ENCODE measurements at regions not wholly inside any gene's neighbourhood (a gene's known extent, or its start where the extent isn't known, plus 50 kb on each side); places are given as distances from the start of the nearest gene placed in this dataset.

DNA sequence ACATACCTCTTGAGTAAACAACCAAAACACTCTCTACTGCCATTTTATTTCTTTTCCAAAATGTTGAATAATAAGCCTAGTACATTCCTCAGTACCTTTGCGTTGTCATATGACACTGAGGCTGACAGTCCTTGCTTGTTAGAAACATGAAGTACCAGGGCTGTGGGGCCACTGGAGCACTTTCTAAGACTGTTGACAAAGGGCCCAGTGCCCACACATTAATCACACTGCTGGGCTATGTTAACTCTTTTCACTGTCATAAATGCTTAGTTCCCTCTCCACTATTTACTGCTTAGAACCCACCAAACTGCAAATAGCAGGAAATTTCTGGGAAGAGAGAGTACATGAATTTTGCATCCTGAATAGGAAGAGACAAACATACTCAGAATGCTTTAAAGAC lies 57.1 kb downstream of the FAM47B start:
- no peak overlapping the region for H3K4me3 ChIP-seq
- TF ChIP-seq Cebpa-rat (IDR thresholded peaks at IDR 0.05), result no peak
- H3K27ac ChIP-seq, result no peak overlapping the region
- H3K9ac ChIP-seq, result no peak overlapping the region
- H3K27me3 ChIP-seq, result peaks cover 82% of the 10 kb centered on the region
- no peaks in the 10 kb centered on the region for H3K4me1 ChIP-seq
- no peaks in the 10 kb centered on the region for H3K36me3 ChIP-seq
- no peaks in the 10 kb centered on the region for H3K9me3 ChIP-seq
- H4K20me1 ChIP-seq, result no peaks in the 10 kb centered on the region; the same call in 1 of the 2 replicates
- H3K4me2 ChIP-seq, result no peak overlapping the region

DNA sequence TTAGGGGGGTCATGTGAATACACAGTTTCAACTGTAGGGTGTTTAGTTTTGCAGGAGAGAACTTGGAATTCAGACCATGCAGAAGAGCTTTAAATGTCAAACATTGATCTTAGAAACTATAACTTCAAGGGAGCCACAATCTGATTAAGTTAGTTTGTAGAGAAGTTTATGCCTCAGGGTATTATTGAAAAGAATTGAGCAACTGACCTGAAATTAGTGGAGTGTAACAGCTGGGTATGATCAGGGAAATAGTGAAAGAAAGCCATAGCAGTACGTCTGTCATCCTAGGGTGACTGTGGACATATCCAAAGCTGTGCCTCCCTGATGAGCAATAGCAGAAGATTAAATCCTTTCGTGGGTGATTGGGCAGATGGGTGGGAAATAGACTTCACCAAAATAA lies 63.8 kb downstream of the FAM47B start:
- H3K36me3 ChIP-seq, result no peaks in the 10 kb centered on the region
- no peak overlapping the region for H3K4me3 ChIP-seq
- H3K9me3 ChIP-seq, result no peaks in the 10 kb centered on the region
- no peak for TF ChIP-seq Cebpa-rat (IDR thresholded peaks at IDR 0.05)
- no peak overlapping the region for H3K4me2 ChIP-seq
- H3K27ac ChIP-seq, result no peak overlapping the region
- no peaks in the 10 kb centered on the region for H4K20me1 ChIP-seq
- H3K27me3 ChIP-seq, result peaks cover 46% of the 10 kb centered on the region
- H3K9ac ChIP-seq, result no peak overlapping the region
- H3K4me1 ChIP-seq, result no peaks in the 10 kb centered on the region

DNA sequence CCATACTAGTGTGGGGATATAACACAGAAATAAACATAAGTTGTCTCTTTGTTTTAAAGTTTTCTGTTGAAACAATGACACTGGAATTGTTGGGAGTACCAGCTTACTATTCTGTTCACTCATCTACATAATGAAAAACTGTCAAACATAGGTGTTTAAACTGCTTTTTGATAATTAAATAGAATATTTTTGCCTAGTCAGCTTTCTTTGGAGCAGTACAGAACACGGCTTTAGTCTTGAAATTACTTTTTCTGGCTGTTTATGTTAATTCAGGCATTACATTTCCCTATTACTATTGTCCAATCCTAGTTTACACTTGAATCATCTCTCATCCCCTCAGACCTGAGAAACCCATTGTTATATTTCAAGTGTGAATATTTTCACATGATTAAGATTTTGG lies 73.0 kb downstream of the FAM47B start:
- H3K4me3 ChIP-seq, result no peak overlapping the region
- no peaks in the 10 kb centered on the region for H3K36me3 ChIP-seq
- H3K4me1 ChIP-seq, result no peaks in the 10 kb centered on the region
- H3K9me3 ChIP-seq, result peaks cover 13% of the 10 kb centered on the region
- no peaks in the 10 kb centered on the region for H4K20me1 ChIP-seq
- no peak overlapping the region for H3K4me2 ChIP-seq
- H3K27me3 ChIP-seq, result peaks cover 90% of the 10 kb centered on the region
- H3K9ac ChIP-seq, result no peak overlapping the region
- no peak overlapping the region for H3K27ac ChIP-seq
- no peak for TF ChIP-seq Cebpa-rat (IDR thresholded peaks at IDR 0.05)

DNA sequence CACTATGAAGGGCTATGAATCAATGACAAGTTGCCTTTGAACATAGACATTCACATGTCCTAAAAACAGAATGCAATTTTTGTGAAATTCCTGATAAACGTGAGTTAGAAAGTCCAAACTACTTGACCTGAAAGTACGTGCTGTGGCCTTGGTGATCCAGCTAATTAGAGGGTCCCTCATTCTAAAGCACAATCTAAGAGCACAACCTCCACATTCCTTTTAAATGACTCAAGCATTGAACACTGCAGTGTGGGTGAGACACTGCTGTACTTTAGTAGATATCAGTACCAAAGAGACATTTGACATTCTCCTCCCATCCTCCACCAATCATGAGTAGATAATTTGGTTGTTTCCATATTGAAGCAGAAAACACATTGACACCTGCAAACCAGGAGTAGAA lies 73.5 kb downstream of the FAM47B start:
- peaks cover 13% of the 10 kb centered on the region for H3K9me3 ChIP-seq
- H4K20me1 ChIP-seq, result no peaks in the 10 kb centered on the region
- H3K27ac ChIP-seq, result no peak overlapping the region
- H3K27me3 ChIP-seq, result peaks cover 88% of the 10 kb centered on the region
- H3K4me1 ChIP-seq, result no peaks in the 10 kb centered on the region
- TF ChIP-seq Cebpa-rat (IDR thresholded peaks at IDR 0.05), result no peak
- H3K4me2 ChIP-seq, result no peak overlapping the region
- no peak overlapping the region for H3K9ac ChIP-seq
- no peak overlapping the region for H3K4me3 ChIP-seq
- no peaks in the 10 kb centered on the region for H3K36me3 ChIP-seq

DNA sequence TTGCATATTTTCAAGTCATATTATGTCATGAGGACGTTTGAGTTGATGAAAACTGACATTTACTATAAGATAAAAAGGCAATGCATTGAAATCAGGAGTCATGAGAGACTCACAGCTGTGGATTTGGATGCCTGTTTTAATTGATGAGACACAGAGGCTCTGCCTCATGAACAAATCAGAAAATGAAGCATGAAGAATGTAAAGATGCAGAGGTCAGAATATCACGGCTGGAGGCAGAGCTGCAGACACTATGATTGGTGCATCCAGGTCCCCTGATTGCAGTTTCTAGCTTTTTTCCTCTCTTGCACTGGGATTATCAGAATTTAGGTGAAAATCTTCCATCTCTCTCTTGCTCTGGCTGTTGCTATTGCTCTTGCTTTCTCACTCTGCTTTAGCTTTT lies 74.7 kb downstream of the FAM47B start:
- H3K27me3 ChIP-seq, result peaks cover 82% of the 10 kb centered on the region
- peaks cover 13% of the 10 kb centered on the region for H3K9me3 ChIP-seq
- H3K4me3 ChIP-seq, result no peak overlapping the region
- TF ChIP-seq Cebpa-rat (IDR thresholded peaks at IDR 0.05), result no peak
- no peaks in the 10 kb centered on the region for H3K36me3 ChIP-seq
- H3K4me1 ChIP-seq, result no peaks in the 10 kb centered on the region
- no peaks in the 10 kb centered on the region for H4K20me1 ChIP-seq
- H3K4me2 ChIP-seq, result no peak overlapping the region
- H3K27ac ChIP-seq, result no peak overlapping the region
- no peak overlapping the region for H3K9ac ChIP-seq

DNA sequence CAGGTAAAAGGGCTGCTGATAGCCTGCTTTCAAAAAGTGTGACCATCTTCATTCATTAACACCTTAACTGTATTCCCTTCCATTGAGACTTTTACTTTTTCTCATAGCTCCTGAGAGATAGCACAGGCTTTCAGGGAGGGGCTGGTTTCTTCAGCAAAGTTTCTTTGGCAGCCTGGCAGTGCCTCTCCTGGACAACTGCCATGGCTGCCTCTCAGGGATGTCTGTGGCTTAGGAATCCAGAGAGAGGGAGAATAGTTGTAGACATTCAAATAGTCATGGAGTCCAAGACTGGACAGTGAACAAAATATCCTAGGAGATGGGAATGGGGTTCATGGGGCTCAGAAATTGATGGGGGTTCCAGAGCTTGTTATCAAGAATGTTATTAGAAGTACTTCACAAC lies 81.1 kb downstream of the FAM47B start:
- Histone ChIP-seq H4K20me1 (no peaks in the 10 kb centered on the region), H3K4me3 (no peak overlapping the region), H3K27me3 (peaks cover 86% of the 10 kb centered on the region), H3K4me1 (no peaks in the 10 kb centered on the region), H3K9me3 (no peaks in the 10 kb centered on the region), H3K27ac (no peak overlapping the region), H3K36me3 (no peaks in the 10 kb centered on the region), H3K9ac (no peak overlapping the region), H3K4me2 (no peak overlapping the region)
- no peak for TF ChIP-seq Cebpa-rat (IDR thresholded peaks at IDR 0.05)

DNA sequence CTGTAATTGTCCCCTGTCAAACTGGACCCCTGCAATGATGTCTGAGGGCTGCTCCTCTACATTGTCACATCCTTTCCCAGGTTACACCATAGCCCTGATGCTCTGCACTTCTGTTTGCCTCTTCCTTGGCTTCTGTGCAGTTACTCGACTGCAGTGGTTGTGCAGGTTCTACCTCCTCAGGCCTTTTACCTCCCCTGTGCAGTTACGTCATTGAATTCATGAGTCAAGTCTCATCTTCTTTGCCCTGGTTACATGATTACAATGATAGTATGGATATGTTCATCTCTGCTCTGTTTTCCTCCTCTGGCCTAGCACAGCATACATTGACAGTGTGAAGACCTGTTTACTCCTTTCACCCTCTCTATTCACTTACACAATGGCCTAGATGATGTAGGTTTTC lies 83.2 kb downstream of the FAM47B start:
- Histone ChIP-seq H3K27ac (no peak overlapping the region), H3K9me3 (no peaks in the 10 kb centered on the region), H3K9ac (no peak overlapping the region), H3K36me3 (no peaks in the 10 kb centered on the region), H3K4me2 (no peak overlapping the region), H3K4me1 (no peaks in the 10 kb centered on the region), H3K4me3 (no peak overlapping the region), H4K20me1 (no peaks in the 10 kb centered on the region), H3K27me3 (peaks cover 89% of the 10 kb centered on the region)
- TF ChIP-seq Cebpa-rat (IDR thresholded peaks at IDR 0.05), result no peak

DNA sequence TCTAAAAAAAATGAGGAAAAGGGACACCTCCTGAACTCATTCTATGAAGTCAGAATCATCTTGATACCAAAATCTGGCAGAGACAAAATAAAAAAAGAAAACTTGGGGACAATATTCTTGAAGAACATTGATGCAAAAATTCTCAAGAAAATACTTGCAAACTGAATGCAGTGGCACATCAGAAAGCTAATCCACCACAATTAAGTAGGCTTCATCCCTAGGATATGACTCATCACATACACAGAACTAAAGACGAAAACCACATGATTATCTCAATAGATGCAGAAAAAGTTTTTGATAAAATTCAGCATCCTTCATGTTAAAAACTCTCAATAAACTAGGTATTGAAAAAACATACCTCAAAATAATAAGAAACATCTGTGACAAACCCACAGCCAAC lies 98.3 kb downstream of the FAM47B start:
- Histone ChIP-seq H4K20me1 (no peaks in the 10 kb centered on the region), H3K4me3 (no peak overlapping the region)

DNA sequence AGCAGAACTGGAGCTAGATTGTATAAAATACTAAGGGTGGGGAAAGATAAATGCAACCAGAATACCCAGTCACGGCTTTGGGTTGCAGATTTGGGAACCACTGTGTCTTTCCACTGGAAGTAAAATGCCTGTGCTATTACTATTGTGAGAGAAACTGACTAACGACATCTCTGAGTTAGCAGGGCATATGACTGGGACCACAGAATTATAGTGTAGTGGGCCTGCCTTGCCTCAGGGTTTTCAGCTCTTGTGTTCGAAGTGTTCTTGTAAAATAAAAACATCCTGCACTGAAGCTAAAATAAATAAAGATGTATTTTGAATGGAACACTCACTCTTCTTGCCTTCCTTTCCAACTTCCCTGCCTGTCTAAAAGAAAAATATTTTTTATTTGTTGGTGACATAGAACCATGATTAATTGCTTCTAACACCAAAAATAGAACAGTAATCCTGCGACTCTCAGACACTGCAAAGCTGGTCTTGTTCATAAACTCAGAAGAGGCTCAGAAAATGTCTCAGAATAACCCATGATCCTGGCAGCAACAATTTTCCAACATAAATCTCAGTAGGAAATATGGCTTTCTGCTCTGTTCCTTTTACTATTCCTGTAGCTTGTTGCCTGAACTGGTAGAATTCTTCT lies 104.2 kb downstream of the FAM47B start:
- Histone ChIP-seq H3K36me3 (no peaks in the 10 kb centered on the region), H3K4me1 (no peaks in the 10 kb centered on the region), H3K9ac (no peak overlapping the region), H3K4me3 (no peak overlapping the region), H3K9me3 (peaks cover 4% of the 10 kb centered on the region; the same call in 1 of the 2 replicates), H4K20me1 (no peaks in the 10 kb centered on the region; the same call in 1 of the 2 replicates), H3K27ac (no peak overlapping the region), H3K4me2 (no peak overlapping the region), H3K27me3 (peaks cover 81% of the 10 kb centered on the region)
- no peak for TF ChIP-seq Cebpa-rat (IDR thresholded peaks at IDR 0.05)

More for the DNA sequence above, 98.3 kb downstream of the FAM47B start:
- TF ChIP-seq Cebpa-rat (IDR thresholded peaks at IDR 0.05), result no peak
- Histone ChIP-seq H3K4me2 (no peak overlapping the region), H3K4me1 (no peaks in the 10 kb centered on the region), H3K27me3 (peaks cover 76% of the 10 kb centered on the region), H3K9me3 (peaks cover 5% of the 10 kb centered on the region; the same call in 1 of the 2 replicates), H3K36me3 (no peaks in the 10 kb centered on the region), H3K9ac (no peak overlapping the region), H3K27ac (no peak overlapping the region)

DNA sequence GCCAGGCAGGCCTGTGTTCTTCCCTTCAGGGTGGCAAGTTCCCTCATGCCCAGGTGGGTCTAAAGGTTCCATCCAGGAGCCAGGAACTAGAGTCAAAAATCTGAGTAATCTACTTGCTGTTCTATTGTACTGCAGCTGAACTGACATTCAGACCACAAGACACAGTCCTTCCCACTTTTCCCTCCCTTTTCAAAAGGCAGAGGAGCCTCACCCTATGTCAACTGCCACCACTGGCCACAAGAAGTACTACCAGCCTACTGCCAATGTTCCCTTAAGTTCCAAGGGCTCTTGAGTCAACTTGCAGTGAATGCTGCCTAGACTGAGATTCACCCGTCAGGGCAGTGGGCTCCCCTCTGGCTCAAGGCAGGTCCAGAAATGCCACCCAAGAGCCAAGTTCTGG lies 133.5 kb downstream of the FAM47B start:
- Histone ChIP-seq H3K27ac (no peak overlapping the region), H3K9me3 (peaks cover 9% of the 10 kb centered on the region; the same call in 1 of the 2 replicates), H3K27me3 (peaks cover 71% of the 10 kb centered on the region), H3K9ac (no peak overlapping the region), H4K20me1 (no peaks in the 10 kb centered on the region), H3K4me1 (no peaks in the 10 kb centered on the region), H3K36me3 (no peaks in the 10 kb centered on the region), H3K4me3 (no peak overlapping the region), H3K4me2 (no peak overlapping the region)
- TF ChIP-seq Cebpa-rat (IDR thresholded peaks at IDR 0.05), result no peak

DNA sequence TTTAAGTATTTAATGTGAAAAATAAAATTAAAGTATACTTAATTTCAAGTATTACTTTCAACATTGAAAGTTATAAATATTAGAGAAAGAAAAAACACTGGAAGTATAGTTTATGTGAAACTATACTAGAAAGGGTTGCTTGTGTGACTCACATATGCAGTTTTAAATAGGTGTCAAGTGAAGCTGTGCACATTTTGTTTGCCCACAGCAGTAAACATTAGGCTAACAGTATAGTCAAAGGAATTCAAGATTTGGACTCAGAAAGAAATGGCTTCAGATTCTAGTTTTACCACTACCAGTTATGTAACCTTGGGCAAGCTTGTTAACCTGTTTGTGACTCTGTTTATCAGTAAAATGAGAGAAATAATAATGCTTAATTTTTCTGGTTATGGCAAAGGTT lies 148.2 kb downstream of the FAM47B start:
- H3K9ac ChIP-seq, result no peak overlapping the region
- no peaks in the 10 kb centered on the region for H3K4me1 ChIP-seq
- no peak overlapping the region for H3K4me3 ChIP-seq
- H3K27ac ChIP-seq, result no peak overlapping the region
- no peaks in the 10 kb centered on the region for H4K20me1 ChIP-seq
- no peak for TF ChIP-seq Cebpa-rat (IDR thresholded peaks at IDR 0.05)
- peaks cover 63% of the 10 kb centered on the region for H3K27me3 ChIP-seq
- H3K4me2 ChIP-seq, result no peak overlapping the region
- no peaks in the 10 kb centered on the region for H3K36me3 ChIP-seq
- H3K9me3 ChIP-seq, result peaks cover 10% of the 10 kb centered on the region

All from BLaER1 (cell line).